NT2/D1 (cell line): ENCODE measurements at regions not wholly inside any gene's neighbourhood (a gene's known extent, or its start where the extent isn't known, plus 50 kb on each side); places are given as distances from the start of the nearest gene placed in this dataset.
"Not testable (repeated sequence)": the region's sequence is repeated elsewhere in the genome, so short reads cannot be mapped to it uniquely, and the experiment has no call there.

Source experiments
- DNase-seq: peaks from one replicate; pipeline ENCODE4 v3.0.0-alpha.2; 2011; ENCODE audit warnings: low read depth, low spot score
- H3K27me3 ChIP-seq: 2 replicates; pipeline ENCODE4 v1.6.0; 2011; ENCODE audit warnings: mild to moderate bottlenecking; ENCODE audit not compliant: insufficient read length, insufficient read depth
- H3K36me3 ChIP-seq: 2 replicates; pipeline ENCODE4 v1.6.1; 2011; ENCODE audit warnings: mild to moderate bottlenecking, low read length, mixed read lengths; ENCODE audit not compliant: insufficient read depth, insufficient read length
- H3K4me1 ChIP-seq: 2 replicates; pipeline ENCODE4 v1.5.1; 2011; ENCODE audit not compliant: insufficient read depth, insufficient read length
- H3K4me3 ChIP-seq: 2 replicates; pipeline ENCODE4 v1.5.1; 2011; ENCODE audit warnings: low read depth; ENCODE audit not compliant: insufficient read length
- H3K9ac ChIP-seq: 2 replicates; pipeline ENCODE4 v1.6.0; 2011; ENCODE audit warnings: low read depth; ENCODE audit not compliant: insufficient read length
- H3K9me3 ChIP-seq: 2 replicates; pipeline ENCODE4 v1.5.1; 2011; ENCODE audit warnings: mild to moderate bottlenecking, low read length; ENCODE audit not compliant: insufficient read depth
- SUZ12 ChIP-seq: IDR thresholded peaks from 2 replicates; pipeline ENCODE4 v1.6.1; 2011; ENCODE audit not compliant: insufficient read length, insufficient read depth; ENCODE audit errors: extremely low read depth
- YY1 ChIP-seq: IDR thresholded peaks from 2 replicates; pipeline ENCODE4 v1.6.1; 2011; ENCODE audit not compliant: insufficient read length, insufficient read depth
- ZNF274 ChIP-seq: IDR thresholded peaks from 2 replicates; pipeline ENCODE4 v1.6.1; 2011; ENCODE audit warnings: mild to moderate bottlenecking, low read depth, low read length

- Histone ChIP-seq H3K9me3 (peaks cover 6% of the 10 kb centered on the region; the same call in 1 of the 2 replicates), H3K27me3 (no peaks in the 10 kb centered on the region), H3K36me3 (no peaks in the 10 kb centered on the region), H3K4me3 (no peak overlapping the region), H3K9ac (no peak overlapping the region), H3K4me1 (peaks cover 2% of the 10 kb centered on the region)
- TF ChIP-seq ZNF274: no peak
- no peak for TF ChIP-seq YY1
- TF ChIP-seq SUZ12: no peak
- DNase-seq: no peak
Measured at GRCh38 chr9:135358552-135358940, 121.0 kb upstream of the PPP1R26 start.

GRCh38 chr9:135359764-135360163, 119.8 kb upstream of the PPP1R26 start:
- Histone ChIP-seq H3K4me3 (no peak overlapping the region), H3K36me3 (no peaks in the 10 kb centered on the region), H3K4me1 (no peaks in the 10 kb centered on the region), H3K27me3 (no peaks in the 10 kb centered on the region), H3K9ac (no peak overlapping the region), H3K9me3 (peaks cover 6% of the 10 kb centered on the region; the same call in 1 of the 2 replicates)
- DNase-seq: no peak
- TF ChIP-seq YY1 (no peak), ZNF274 (no peak), SUZ12 (no peak)

DNA sequence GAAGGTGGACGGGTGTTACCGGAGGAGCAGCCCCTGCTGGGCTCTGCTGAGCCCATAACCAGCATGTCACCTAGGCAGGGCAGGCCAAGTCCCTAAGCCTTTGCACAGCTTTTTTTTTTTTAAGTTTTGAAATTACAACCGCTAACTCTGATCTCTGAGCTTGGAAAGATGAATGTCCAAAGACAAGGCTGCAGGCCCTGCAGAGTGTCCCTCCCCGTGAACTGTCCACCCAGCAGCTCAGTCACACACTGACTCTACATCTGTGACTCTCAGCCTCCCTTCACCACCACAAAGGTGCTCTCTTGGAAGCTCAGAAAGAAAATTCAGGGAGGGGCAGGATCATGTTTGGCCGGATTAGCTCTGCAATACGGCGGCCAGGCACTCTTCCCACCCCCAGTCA, 119.0 kb upstream of the PPP1R26 start:
- no peaks in the 10 kb centered on the region for H3K27me3 ChIP-seq
- no peak overlapping the region for H3K4me3 ChIP-seq
- peaks cover under 1% of the 10 kb centered on the region for H3K4me1 ChIP-seq
- no peak for DNase-seq
- H3K9ac ChIP-seq: no peak overlapping the region
- H3K9me3 ChIP-seq: peaks cover 6% of the 10 kb centered on the region; the same call in 1 of the 2 replicates
- no peak for TF ChIP-seq ZNF274
- no peak for TF ChIP-seq SUZ12
- no peak for TF ChIP-seq YY1
- no peaks in the 10 kb centered on the region for H3K36me3 ChIP-seq

DNA sequence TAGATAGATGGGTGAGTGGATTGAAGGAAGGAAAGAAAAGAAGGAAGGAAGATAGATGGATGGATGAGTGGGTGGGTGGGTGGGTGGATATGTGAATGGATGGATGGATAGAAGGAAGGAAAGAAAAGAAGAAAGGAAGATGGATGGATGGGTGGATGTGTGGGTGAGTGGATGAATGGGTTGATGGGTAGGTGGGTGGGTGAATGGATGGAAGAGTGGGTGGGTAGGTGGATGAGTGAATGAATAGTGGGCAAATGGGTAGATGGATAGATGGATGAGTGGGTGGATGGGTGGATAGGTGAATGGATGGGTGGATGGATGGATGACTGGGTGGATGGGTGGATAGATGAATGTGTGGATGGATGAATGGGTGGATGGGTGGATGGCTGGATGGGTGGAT, 117.9 kb upstream of the PPP1R26 start:
- not testable (repeated sequence) for H3K9me3 ChIP-seq, H3K4me1 ChIP-seq, H3K27me3 ChIP-seq, DNase-seq, H3K9ac ChIP-seq, H3K36me3 ChIP-seq, H3K4me3 ChIP-seq

DNA sequence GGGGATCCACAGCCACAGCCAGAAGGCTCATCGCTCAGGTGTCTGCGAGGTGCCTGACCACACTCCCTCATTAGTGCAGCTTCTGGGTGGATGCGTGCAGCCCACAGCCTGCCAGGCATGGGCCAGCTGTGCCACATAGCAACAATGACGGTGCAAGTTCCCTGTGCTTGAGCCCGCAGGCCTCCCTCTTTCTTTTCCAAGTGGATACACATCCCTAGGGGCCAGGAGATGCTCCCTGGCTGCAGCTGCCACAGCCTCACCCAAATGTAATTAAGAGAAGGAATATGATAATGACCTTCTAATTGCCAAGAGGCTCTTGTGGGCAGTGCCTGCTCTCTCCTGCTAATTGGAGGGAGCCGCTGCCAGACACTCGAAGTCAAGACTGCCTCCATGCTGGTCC, 116.0 kb upstream of the PPP1R26 start:
- H3K9ac ChIP-seq: no peak overlapping the region
- peaks cover 11% of the 10 kb centered on the region for H3K4me1 ChIP-seq
- DNase-seq: no peak
- TF ChIP-seq YY1: no peak
- no peak for TF ChIP-seq ZNF274
- no peak for TF ChIP-seq SUZ12
- no peak overlapping the region for H3K4me3 ChIP-seq
- H3K27me3 ChIP-seq: no peaks in the 10 kb centered on the region
- peaks cover 9% of the 10 kb centered on the region; the same call in 1 of the 2 replicates for H3K9me3 ChIP-seq
- H3K36me3 ChIP-seq: no peaks in the 10 kb centered on the region

- H3K9ac ChIP-seq: peak overlapping the region; percentile 29
- TF ChIP-seq ZNF274 (no peak), YY1 (no peak), SUZ12 (no peak)
- no peaks in the 10 kb centered on the region for H3K27me3 ChIP-seq
- H3K36me3 ChIP-seq: no peaks in the 10 kb centered on the region
- H3K9me3 ChIP-seq: peaks cover 10% of the 10 kb centered on the region; the same call in 1 of the 2 replicates
- peaks cover 18% of the 10 kb centered on the region for H3K4me1 ChIP-seq
- no peak for DNase-seq
- H3K4me3 ChIP-seq: no peak overlapping the region
Measured at GRCh38 chr9:135365013-135365768, 114.4 kb upstream of the PPP1R26 start.

DNA sequence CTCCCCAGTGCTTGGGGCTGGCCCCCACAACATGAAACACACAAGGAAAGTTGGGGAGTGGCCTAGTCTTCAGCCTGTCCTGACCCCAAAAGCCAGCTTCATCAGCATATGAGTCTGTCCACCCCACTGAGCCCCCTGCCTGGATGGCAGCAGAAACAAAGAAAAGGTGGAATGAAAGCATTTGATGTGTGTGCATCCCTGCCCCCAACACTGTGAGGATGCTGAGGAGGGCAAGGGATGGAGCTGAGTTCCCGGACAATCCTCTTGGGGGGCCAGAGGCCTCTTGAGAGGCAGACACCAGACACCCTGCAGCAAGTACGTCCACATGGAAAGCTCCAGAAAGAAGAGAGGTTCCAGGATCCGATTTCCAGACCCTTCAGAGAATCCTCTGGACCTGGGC, 113.5 kb upstream of the PPP1R26 start:
- H3K27me3 ChIP-seq: no peaks in the 10 kb centered on the region
- H3K4me3 ChIP-seq: no peak overlapping the region
- TF ChIP-seq SUZ12 (no peak), ZNF274 (no peak), YY1 (no peak)
- no peak for DNase-seq
- H3K9me3 ChIP-seq: peaks cover 10% of the 10 kb centered on the region; the same call in 1 of the 2 replicates
- no peaks in the 10 kb centered on the region for H3K36me3 ChIP-seq
- no peak overlapping the region for H3K9ac ChIP-seq
- peaks cover 18% of the 10 kb centered on the region for H3K4me1 ChIP-seq
